Activated CD8-positive, alpha-beta T cell treated with anti-CD3 and anti-CD28 coated beads for 36 hours (primary cell): ENCODE measurements at regions not wholly inside any gene's neighbourhood (a gene's known extent, or its start where the extent isn't known, plus 50 kb on each side); places are given as distances from the start of the nearest gene placed in this dataset.

Experiments
- ATAC-seq: fragments of 200-7000 bp; cut with Tn5 transposase; one replicate; pipeline ENCODE4 v1.10.0; 2021; ENCODE audit warnings: mild to moderate bottlenecking, moderate library complexity
- CTCF ChIA-PET: fragments of 350-600 bp; sonication (Branson Sonifier 250); formaldehyde crosslinking; loops from one replicate; lab custom pipeline; 2021; ENCODE audit warnings: antibody characterized with exemption; lab: Charles Lee
- POLR2A ChIA-PET: fragments of 350-600 bp; sonication (Branson Sonifier 250); formaldehyde crosslinking; loops from one replicate; lab custom pipeline; 2021; ENCODE audit warnings: antibody characterized with exemption; lab: Charles Lee
- DNase-seq: peaks from one replicate; pipeline ENCODE4 v3.0.0-alpha.2; 2020
- H3K27ac Mint-ChIP-seq: one replicate; pipeline ENCODE4 v1.8.0; 2021; ENCODE audit warnings: mild to moderate bottlenecking, mixed read lengths
- H3K27me3 Mint-ChIP-seq: one replicate; pipeline ENCODE4 v1.8.0; 2021; ENCODE audit warnings: mixed read lengths
- H3K36me3 Mint-ChIP-seq: one replicate; pipeline ENCODE4 v1.8.0; 2021; ENCODE audit warnings: low read depth, mixed read lengths
- H3K4me1 Mint-ChIP-seq: one replicate; pipeline ENCODE4 v1.8.0; 2021; ENCODE audit warnings: low read depth, mixed read lengths
- H3K4me3 Mint-ChIP-seq: one replicate; pipeline ENCODE4 v1.8.0; 2021; ENCODE audit warnings: mild to moderate bottlenecking, moderate library complexity, mixed read lengths
- H3K9me3 Mint-ChIP-seq: one replicate; pipeline ENCODE4 v1.8.0; 2021; ENCODE audit warnings: mixed read lengths
- intact Hi-C: fragments of 100-400 bp; cut with micrococcal nuclease; formaldehyde crosslinking; loops from one replicate; pipeline ENCODE4 v1.10.0; 2022
- TF ChIP-seq, protein P1 (sequence below): fragments of 200-600 bp; IDR thresholded peaks from one replicate; pipeline ENCODE4 v1.8.0; 2022; ENCODE audit warnings: antibody characterized with exemption, mild to moderate bottlenecking

DNA sequence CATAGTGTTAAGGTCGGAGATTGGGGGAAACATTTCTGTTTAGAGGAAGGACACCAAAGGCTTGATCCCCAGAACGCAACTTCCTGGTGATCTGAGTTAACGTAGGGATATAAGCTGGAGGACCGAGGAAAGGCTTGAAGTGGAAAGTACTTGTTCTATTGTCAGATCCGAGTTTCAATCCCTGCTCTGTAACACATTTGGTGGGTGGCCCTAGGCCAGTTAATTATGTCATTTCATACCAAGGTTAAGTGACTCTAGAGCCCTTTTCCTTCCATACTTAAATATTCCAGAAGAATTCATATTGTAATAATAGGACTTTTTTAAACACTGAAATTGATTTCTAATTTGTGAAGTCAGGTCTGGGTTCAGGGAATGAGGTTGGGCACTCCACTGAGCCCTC lies 80.9 kb downstream of the RPLP1 start:
- intact Hi-C loops = no loop called here
- Mint-ChIP-seq H3K27me3 (no peaks in the 10 kb centered on the region), H3K36me3 (no peaks in the 10 kb centered on the region), H3K27ac (no peak overlapping the region), H3K4me3 (no peak overlapping the region), H3K4me1 (no peaks in the 10 kb centered on the region), H3K9me3 (no peaks in the 10 kb centered on the region)
- ChIA-PET CTCF (no interaction called here), POLR2A (no interaction called here)
- ATAC-seq (no peak), DNase-seq (no peak)
- TF ChIP-seq, protein P1, sequence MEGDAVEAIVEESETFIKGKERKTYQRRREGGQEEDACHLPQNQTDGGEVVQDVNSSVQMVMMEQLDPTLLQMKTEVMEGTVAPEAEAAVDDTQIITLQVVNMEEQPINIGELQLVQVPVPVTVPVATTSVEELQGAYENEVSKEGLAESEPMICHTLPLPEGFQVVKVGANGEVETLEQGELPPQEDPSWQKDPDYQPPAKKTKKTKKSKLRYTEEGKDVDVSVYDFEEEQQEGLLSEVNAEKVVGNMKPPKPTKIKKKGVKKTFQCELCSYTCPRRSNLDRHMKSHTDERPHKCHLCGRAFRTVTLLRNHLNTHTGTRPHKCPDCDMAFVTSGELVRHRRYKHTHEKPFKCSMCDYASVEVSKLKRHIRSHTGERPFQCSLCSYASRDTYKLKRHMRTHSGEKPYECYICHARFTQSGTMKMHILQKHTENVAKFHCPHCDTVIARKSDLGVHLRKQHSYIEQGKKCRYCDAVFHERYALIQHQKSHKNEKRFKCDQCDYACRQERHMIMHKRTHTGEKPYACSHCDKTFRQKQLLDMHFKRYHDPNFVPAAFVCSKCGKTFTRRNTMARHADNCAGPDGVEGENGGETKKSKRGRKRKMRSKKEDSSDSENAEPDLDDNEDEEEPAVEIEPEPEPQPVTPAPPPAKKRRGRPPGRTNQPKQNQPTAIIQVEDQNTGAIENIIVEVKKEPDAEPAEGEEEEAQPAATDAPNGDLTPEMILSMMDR = no peak

DNA sequence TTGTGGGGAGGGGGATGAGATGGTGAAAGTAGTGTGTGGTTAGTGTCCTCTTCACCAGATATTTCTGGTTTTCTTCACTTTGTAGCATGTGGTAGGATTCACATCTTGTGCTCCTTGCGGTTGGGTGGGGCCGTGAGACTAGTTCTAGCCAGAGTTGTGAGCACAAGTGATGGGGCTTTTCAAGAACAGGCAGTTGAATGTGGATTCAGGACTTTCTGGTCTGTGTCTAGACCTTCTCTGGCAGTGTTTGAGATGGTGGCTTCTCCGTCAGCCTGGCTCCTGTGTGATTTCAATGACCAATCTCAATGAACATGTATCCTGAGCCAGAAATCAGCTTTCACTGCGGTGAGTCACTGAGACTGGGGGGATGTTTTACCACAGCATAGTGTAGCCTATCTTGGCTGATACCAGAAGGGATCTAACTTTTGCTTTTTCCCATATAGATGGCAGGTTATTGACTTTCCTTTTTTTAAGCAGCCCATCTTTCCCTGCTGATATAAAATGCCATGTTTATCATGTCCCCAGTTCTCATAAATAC lies 82.6 kb downstream of the RPLP1 start:
- Mint-ChIP-seq H3K36me3 (no peaks in the 10 kb centered on the region), H3K27ac (no peak overlapping the region), H3K4me1 (no peaks in the 10 kb centered on the region), H3K27me3 (no peaks in the 10 kb centered on the region), H3K9me3 (no peaks in the 10 kb centered on the region), H3K4me3 (no peak overlapping the region)
- ATAC-seq (peak; percentile 42), DNase-seq (peak; percentile 11)
- intact Hi-C loops = no loop called here
- ChIA-PET POLR2A (no interaction called here), CTCF (no interaction called here)
- TF ChIP-seq, protein P1 = no peak

DNA sequence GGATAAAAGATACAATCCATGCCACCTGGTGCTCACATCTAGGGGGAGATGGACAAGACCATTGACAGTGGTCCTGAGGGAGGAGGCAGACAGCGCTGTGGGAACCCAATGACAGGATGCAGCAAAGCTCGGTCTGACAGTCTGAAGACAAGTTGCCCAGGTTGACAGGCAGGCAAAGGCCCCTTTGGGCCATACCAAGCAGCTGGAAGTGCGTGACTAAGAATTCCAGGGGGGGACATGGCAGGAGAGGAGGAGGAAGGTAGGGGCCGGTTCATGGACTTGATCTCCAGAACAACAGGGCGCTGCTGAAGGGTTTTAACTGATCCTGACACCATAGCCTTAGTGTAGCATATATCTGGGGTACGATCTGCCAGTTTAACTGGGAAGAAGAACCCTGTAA lies 83.4 kb downstream of the RPLP1 start:
- no peaks in the 10 kb centered on the region for H3K4me1 Mint-ChIP-seq
- no peaks in the 10 kb centered on the region for H3K36me3 Mint-ChIP-seq
- no peak overlapping the region for H3K27ac Mint-ChIP-seq
- intact Hi-C loops = no loop called here
- ChIA-PET POLR2A (no interaction called here), CTCF (no interaction called here)
- DNase-seq (no peak), ATAC-seq (no peak)
- TF ChIP-seq, protein P1 = no peak
- no peaks in the 10 kb centered on the region for H3K9me3 Mint-ChIP-seq
- H3K4me3 Mint-ChIP-seq = no peak overlapping the region
- no peaks in the 10 kb centered on the region for H3K27me3 Mint-ChIP-seq

DNA sequence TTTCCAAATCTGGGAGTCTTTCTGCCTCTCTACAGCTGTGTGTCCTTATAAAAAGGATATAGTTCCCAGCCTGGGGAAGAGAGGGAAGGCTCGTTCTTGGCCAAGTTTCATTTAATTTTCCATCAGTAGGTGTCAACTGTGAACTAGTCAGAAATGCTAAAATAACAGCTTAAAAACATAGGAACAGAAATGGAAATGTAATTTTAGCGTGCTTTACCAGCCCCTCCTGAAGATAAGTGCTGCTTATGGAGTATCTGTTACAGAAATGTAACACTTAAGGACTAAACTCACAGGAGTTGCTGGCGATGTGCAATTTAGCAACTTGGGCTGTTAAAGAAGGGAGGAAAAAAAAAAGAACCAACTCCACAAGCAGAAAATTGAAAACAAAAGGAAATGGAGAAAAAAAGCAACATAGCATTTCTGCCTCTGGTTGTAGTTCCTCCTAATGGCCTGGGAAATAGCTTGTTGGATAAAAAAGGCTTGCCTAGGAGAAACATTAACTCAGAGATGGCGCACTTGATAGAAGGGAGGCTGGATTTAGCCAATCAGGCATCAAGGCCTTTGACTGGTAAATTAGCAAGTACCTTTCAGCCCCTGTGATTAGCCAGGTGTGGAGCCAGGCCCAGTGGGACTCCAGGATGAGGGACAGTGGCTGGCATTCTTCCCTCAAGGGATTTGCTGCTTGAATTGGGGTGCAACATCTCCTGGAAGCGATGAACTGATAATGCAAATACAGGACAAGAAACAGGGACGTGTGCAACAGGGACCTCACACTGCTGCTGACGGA lies 84.3 kb downstream of the RPLP1 start:
- Mint-ChIP-seq H3K4me1 (no peaks in the 10 kb centered on the region), H3K4me3 (no peak overlapping the region), H3K9me3 (no peaks in the 10 kb centered on the region), H3K27me3 (no peaks in the 10 kb centered on the region), H3K36me3 (no peaks in the 10 kb centered on the region), H3K27ac (no peak overlapping the region)
- DNase-seq = no peak
- CTCF ChIA-PET = interaction anchor here (0.6 to 0.7 kb wide), 2 partner anchors 19 to 1072 kb away, joined by 3 to 4 read pairs; no protein-coding TSS in a partner anchor
- intact Hi-C loops = no loop called here
- POLR2A ChIA-PET = no interaction called here
- no peak for ATAC-seq
- TF ChIP-seq, protein P1 = no peak

DNA sequence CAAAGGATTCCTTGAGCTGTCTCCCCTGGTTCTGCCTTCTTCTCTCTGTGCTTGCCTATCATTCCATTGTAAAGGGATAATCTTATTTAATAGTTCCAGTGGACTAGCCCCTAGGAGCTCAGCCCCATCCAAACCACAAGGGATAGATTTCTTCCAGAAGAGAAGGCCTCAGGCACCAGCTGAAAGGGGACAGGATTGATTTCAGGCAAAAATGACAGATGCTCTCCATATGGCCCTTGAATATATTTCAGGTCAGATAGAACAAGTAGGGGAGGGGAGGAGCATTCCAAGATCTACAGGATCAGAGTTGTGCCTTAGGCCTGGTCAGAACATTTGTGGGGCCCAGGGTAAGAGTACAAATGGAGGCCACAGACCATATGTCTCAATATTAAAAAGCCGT lies 85.3 kb downstream of the RPLP1 start:
- TF ChIP-seq, protein P1 = no peak
- Mint-ChIP-seq H3K9me3 (no peaks in the 10 kb centered on the region), H3K4me3 (no peak overlapping the region), H3K36me3 (no peaks in the 10 kb centered on the region), H3K27me3 (no peaks in the 10 kb centered on the region), H3K27ac (no peak overlapping the region), H3K4me1 (no peaks in the 10 kb centered on the region)
- ChIA-PET POLR2A (interaction anchor here (1.2 kb wide), 1 partner anchor 20 kb away, joined by 3 read pairs; no protein-coding TSS in a partner anchor), CTCF (no interaction called here)
- ATAC-seq (no peak), DNase-seq (no peak)
- intact Hi-C loops = no loop called here
